WTC11 (cell line): ENCODE measurements at regions not wholly inside any gene's neighbourhood (a gene's known extent, or its start where the extent isn't known, plus 50 kb on each side); places are given as distances from the start of the nearest gene placed in this dataset.
A peak's percentile ranks its signal among the peaks of the same experiment; 100 is the strongest.

Experiments
- ATAC-seq: fragments of 200-7000 bp; cut with Tn5 transposase; 2 replicates; pipeline ENCODE4 v1.10.0; 2021; ENCODE audit warnings: mild to moderate bottlenecking, moderate library complexity
- CTCF ChIA-PET: fragments of 300-600 bp; sonication (Branson Sonifier 250); formaldehyde crosslinking; loops from one replicate; lab custom pipeline; 2021; ENCODE audit warnings: antibody characterized with exemption; lab: Charles Lee
- POLR2A ChIA-PET: fragments of 350-600 bp; sonication (Branson Sonifier 250); formaldehyde crosslinking; loops from one replicate; lab custom pipeline; 2021; ENCODE audit warnings: antibody characterized with exemption; lab: Charles Lee
- DNase-seq: peaks from one replicate; pipeline ENCODE4 v3.0.0; 2021; ENCODE audit warnings: low spot score
- H3K27ac Mint-ChIP-seq: 2 replicates; pipeline ENCODE4 v1.8.0; 2021; ENCODE audit warnings: mixed read lengths
- H3K27me3 Mint-ChIP-seq: 2 replicates; pipeline ENCODE4 v1.8.0; 2021; ENCODE audit warnings: low read depth, mild to moderate bottlenecking, moderate library complexity, mixed read lengths
- H3K36me3 Mint-ChIP-seq: 2 replicates; pipeline ENCODE4 v1.8.0; 2021; ENCODE audit warnings: mixed read lengths
- H3K4me1 Mint-ChIP-seq: 2 replicates; pipeline ENCODE4 v1.8.0; 2022; ENCODE audit warnings: mixed read lengths
- H3K4me3 Mint-ChIP-seq: 2 replicates; pipeline ENCODE4 v1.8.0; 2021; ENCODE audit warnings: mild to moderate bottlenecking, moderate library complexity, mixed read lengths
- H3K9me3 Mint-ChIP-seq: 2 replicates; pipeline ENCODE4 v1.8.0; 2021; ENCODE audit warnings: mixed read lengths
- AFF4 ChIP-seq: sonication (generic); formaldehyde crosslinking; IDR thresholded peaks from 2 replicates; pipeline ENCODE4 v1.8.1; 2023; ENCODE audit warnings: mild to moderate bottlenecking, missing genetic modification reagents, borderline replicate concordance
- ARID4B ChIP-seq: sonication (generic); formaldehyde crosslinking; IDR thresholded peaks from 2 replicates; pipeline ENCODE4 v1.8.0; 2023; ENCODE audit warnings: missing genetic modification reagents, mild to moderate bottlenecking, borderline replicate concordance
- ATF3 ChIP-seq: sonication (generic); formaldehyde crosslinking; conservative IDR thresholded peaks from 2 replicates; pipeline ENCODE4 v1.8.1; 2022; ENCODE audit warnings: mild to moderate bottlenecking, missing genetic modification reagents
- E2F5 ChIP-seq: sonication (generic); formaldehyde crosslinking; IDR thresholded peaks from 2 replicates; pipeline ENCODE4 v1.8.1; 2022; ENCODE audit warnings: mild to moderate bottlenecking, moderate library complexity, missing genetic modification reagents
- ELF4 ChIP-seq: sonication (generic); formaldehyde crosslinking; IDR thresholded peaks from 2 replicates; pipeline ENCODE4 v1.8.1; 2022; ENCODE audit warnings: low read depth, mild to moderate bottlenecking, moderate library complexity, missing genetic modification reagents
- ETV6 ChIP-seq: sonication (generic); formaldehyde crosslinking; IDR thresholded peaks from 2 replicates; pipeline ENCODE4 v1.8.1; 2022; ENCODE audit warnings: mild to moderate bottlenecking, missing genetic modification reagents
- FOXJ3 ChIP-seq: sonication (generic); formaldehyde crosslinking; IDR thresholded peaks from 2 replicates; pipeline ENCODE4 v1.9.0; 2021; ENCODE audit warnings: missing genetic modification reagents, mild to moderate bottlenecking, borderline replicate concordance
- HMGXB4 ChIP-seq: sonication (generic); formaldehyde crosslinking; IDR thresholded peaks from 2 replicates; pipeline ENCODE4 v1.8.1; 2023; ENCODE audit warnings: mild to moderate bottlenecking, moderate library complexity, missing genetic modification reagents
- KAT7 ChIP-seq: sonication (generic); formaldehyde crosslinking; IDR thresholded peaks from 2 replicates; pipeline ENCODE4 v1.8.1; 2023; ENCODE audit warnings: missing genetic modification reagents, mild to moderate bottlenecking, borderline replicate concordance
- MAX ChIP-seq: sonication (generic); formaldehyde crosslinking; IDR thresholded peaks from 2 replicates; pipeline ENCODE4 v1.8.0; 2022; ENCODE audit warnings: mild to moderate bottlenecking, missing genetic modification reagents
- MYBL2 ChIP-seq: sonication (generic); formaldehyde crosslinking; IDR thresholded peaks from 2 replicates; pipeline ENCODE4 v1.8.1; 2023; ENCODE audit warnings: mild to moderate bottlenecking, moderate library complexity, missing genetic modification reagents
- NR2C2 ChIP-seq: sonication (generic); formaldehyde crosslinking; IDR thresholded peaks from 2 replicates; pipeline ENCODE4 v1.8.0; 2022; ENCODE audit warnings: mild to moderate bottlenecking, missing genetic modification reagents
- USF2 ChIP-seq: sonication (generic); formaldehyde crosslinking; IDR thresholded peaks from 2 replicates; pipeline ENCODE4 v1.8.1; 2023; ENCODE audit warnings: mild to moderate bottlenecking, missing genetic modification reagents, moderate library complexity
- ZNF317 ChIP-seq: sonication (generic); formaldehyde crosslinking; IDR thresholded peaks from 2 replicates; pipeline ENCODE4 v1.8.1; 2023; ENCODE audit warnings: low read depth, mild to moderate bottlenecking, moderate library complexity, missing genetic modification reagents, borderline replicate concordance

GRCh38 chr4:82044141-82044993 is 329.4 kb downstream of the HNRNPD start:
- peaks cover 25% of the 10 kb centered on the region for H3K4me1 Mint-ChIP-seq
- POLR2A ChIA-PET = interaction anchor here (0.6 to 0.7 kb wide), 3 partner anchors 14 to 584 kb away, joined by 3 to 10 read pairs (median 4); no protein-coding TSS in a partner anchor
- no peaks in the 10 kb centered on the region for H3K36me3 Mint-ChIP-seq
- ATAC-seq (peak; percentile 79), DNase-seq (peak; percentile 80)
- H3K27ac Mint-ChIP-seq = no peak overlapping the region
- peaks cover 37% of the 10 kb centered on the region for H3K27me3 Mint-ChIP-seq
- CTCF ChIA-PET = interaction anchor here (0.6 to 2.6 kb wide), 5 partner anchors 125 to 491 kb away, joined by 3 to 13 read pairs (median 5); no protein-coding TSS in a partner anchor
- TF ChIP-seq KAT7 (CRISPR knock-in tag) = peak; percentile 85; the same call in 1 of the 2 replicates
- no peak for TF ChIP-seq ZNF317 (CRISPR knock-in tag)
- TF ChIP-seq MAX = peak; percentile 65
- TF ChIP-seq HMGXB4 = no peak; the same call in 1 of the 2 replicates
- TF ChIP-seq FOXJ3 (CRISPR knock-in tag) = no peak
- 0 out of 2 replicates have a peak, but pooled peaks have one; percentile 60 for TF ChIP-seq MYBL2 (CRISPR knock-in tag)
- TF ChIP-seq ETV6 (CRISPR knock-in tag) = 0 out of 2 replicates have a peak, but pooled peaks have one; percentile 50
- TF ChIP-seq ELF4 = no peak
- no peak for TF ChIP-seq AFF4
- TF ChIP-seq USF2 = no peak
- TF ChIP-seq ATF3 (CRISPR knock-in tag) = no peak
- TF ChIP-seq NR2C2 (CRISPR knock-in tag) = no peak
- TF ChIP-seq ARID4B (CRISPR knock-in tag) = peak; percentile 70; the same call in 1 of the 2 replicates
- 0 out of 2 replicates have a peak, but pooled peaks have one; percentile 35 for TF ChIP-seq E2F5
- H3K9me3 Mint-ChIP-seq = no peaks in the 10 kb centered on the region
- peak overlapping the region; percentile 81 for H3K4me3 Mint-ChIP-seq
